Uterus (tissue), 3 donors: ENCODE measurements at regions not wholly inside any gene's neighbourhood (a gene's known extent, or its start where the extent isn't known, plus 50 kb on each side); places are given as distances from the start of the nearest gene placed in this dataset.

ENCODE experiments used
- DNase-seq, 2 donors: peaks; one replicate each; pipeline ENCODE4 v3.0.0-alpha.2; 2019 to 2020
- H3K27ac ChIP-seq, 2 donors: fragments of 200-600 bp; sonication (generic); 1 replicate in 1 of 2; 2 replicates in 1 of 2; pipeline ENCODE4 v1.5.1; 2016 to 2018
- H3K27me3 ChIP-seq, 2 donors: fragments of 200-600 bp; sonication (generic); one replicate each; pipeline ENCODE4 v1.5.1; 2018 to 2019; ENCODE audit warnings: control low read depth in 1 of 2
- H3K36me3 ChIP-seq, 2 donors: fragments of 200-600 bp; sonication (generic); one replicate each; pipeline ENCODE4 v1.5.1; 2019; ENCODE audit warnings: control low read depth in 1 of 2
- H3K4me1 ChIP-seq, 2 donors: fragments of 200-600 bp; sonication (generic); one replicate each; pipeline ENCODE4 v1.5.1; 2018 to 2019; ENCODE audit warnings: control low read depth in 1 of 2
- H3K4me3 ChIP-seq, 2 donors: fragments of 200-600 bp; sonication (generic); 1 replicate in 1 of 2; 2 replicates in 1 of 2; pipeline ENCODE4 v1.5.1; 2018 to 2019; ENCODE audit warnings: mild to moderate bottlenecking in 1 of 2
- H3K9me3 ChIP-seq, 2 donors: fragments of 200-600 bp; sonication (generic); one replicate each; pipeline ENCODE4 v1.5.1; 2019; ENCODE audit warnings: control low read depth in 1 of 2
- POLR2A ChIP-seq, 2 donors: fragments of 450-650 bp; IDR thresholded peaks; one replicate each; pipeline ENCODE4 v1.6.1; 2016; ENCODE audit warnings: antibody characterized with exemption in 2 of 2, mild to moderate bottlenecking in 1 of 2, moderate library complexity in 1 of 2
- intact Hi-C: fragments of 100-400 bp; cut with DNase I; formaldehyde crosslinking; loops from one replicate; pipeline ENCODE4 v1.15.1; 2023; ENCODE audit warnings: low total_unique reads
- TF ChIP-seq, protein P1 (sequence below), 4 experiments: fragments of 200-600 bp in 2 of 4; fragments of 450-650 bp in 2 of 4; sonication (generic) in 2 of 4; IDR thresholded peaks; one replicate each; pipeline ENCODE4 v1.5.1; 2016 to 2019; ENCODE audit warnings: antibody characterized with exemption in 4 of 4, mild to moderate bottlenecking in 2 of 4, moderate library complexity in 1 of 4
- donor health status: DM: yes; HTN: yes; CAD: no.

DNA sequence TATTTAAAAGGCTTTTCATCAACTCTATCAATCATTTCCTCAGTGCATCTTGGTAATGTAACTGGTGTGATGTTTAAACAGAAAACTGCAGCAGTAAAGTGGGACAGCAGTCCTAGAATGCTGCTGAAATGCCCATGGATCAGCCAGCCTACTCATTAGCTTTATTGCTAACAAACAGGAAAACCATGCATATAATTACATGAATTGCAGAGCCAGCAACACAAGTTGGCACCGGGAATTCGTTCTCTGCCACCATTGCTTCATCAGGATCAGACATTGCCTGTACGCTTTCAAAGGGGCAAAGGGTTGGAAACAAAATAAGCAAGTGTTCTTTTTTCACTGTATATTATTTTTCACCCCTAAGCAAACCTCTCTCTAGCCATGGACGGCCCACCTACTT is 276.2 kb upstream of the LRRC7 start:
- intact Hi-C loops, result no loop called here
- no peaks in the 10 kb centered on the region for H3K36me3 ChIP-seq
- H3K27ac ChIP-seq, result no peak overlapping the region
- TF ChIP-seq POLR2A (IDR thresholded peaks at IDR 0.05), result no peak
- TF ChIP-seq, protein P1, sequence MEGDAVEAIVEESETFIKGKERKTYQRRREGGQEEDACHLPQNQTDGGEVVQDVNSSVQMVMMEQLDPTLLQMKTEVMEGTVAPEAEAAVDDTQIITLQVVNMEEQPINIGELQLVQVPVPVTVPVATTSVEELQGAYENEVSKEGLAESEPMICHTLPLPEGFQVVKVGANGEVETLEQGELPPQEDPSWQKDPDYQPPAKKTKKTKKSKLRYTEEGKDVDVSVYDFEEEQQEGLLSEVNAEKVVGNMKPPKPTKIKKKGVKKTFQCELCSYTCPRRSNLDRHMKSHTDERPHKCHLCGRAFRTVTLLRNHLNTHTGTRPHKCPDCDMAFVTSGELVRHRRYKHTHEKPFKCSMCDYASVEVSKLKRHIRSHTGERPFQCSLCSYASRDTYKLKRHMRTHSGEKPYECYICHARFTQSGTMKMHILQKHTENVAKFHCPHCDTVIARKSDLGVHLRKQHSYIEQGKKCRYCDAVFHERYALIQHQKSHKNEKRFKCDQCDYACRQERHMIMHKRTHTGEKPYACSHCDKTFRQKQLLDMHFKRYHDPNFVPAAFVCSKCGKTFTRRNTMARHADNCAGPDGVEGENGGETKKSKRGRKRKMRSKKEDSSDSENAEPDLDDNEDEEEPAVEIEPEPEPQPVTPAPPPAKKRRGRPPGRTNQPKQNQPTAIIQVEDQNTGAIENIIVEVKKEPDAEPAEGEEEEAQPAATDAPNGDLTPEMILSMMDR (IDR thresholded peaks at IDR 0.05), result no peak
- no peak for DNase-seq
- H3K4me3 ChIP-seq, result no peak overlapping the region
- H3K4me1 ChIP-seq, result no peaks in the 10 kb centered on the region
- no peaks in the 10 kb centered on the region for H3K9me3 ChIP-seq
- H3K27me3 ChIP-seq, result no peaks in the 10 kb centered on the region

DNA sequence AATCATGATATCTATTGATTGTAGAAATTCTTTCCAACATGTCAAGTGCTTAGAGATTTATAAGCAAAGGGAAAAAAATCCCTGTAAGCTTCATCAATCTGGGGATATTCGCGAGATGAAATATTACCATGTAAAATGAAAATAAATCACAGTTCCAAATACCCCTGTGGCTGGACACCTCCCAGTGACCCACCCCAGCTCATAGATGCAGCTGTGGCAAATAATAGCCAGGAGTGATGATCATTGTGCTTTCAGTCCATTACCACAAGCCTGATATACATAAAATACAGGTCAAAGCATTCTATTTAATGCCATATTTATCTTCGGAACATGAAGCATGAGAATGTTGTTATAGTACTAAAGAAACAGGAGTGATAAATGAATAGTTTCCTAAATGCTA is 274.9 kb upstream of the LRRC7 start:
- Histone ChIP-seq H3K4me3 (no peak overlapping the region), H3K36me3 (no peaks in the 10 kb centered on the region), H3K4me1 (no peaks in the 10 kb centered on the region), H3K27ac (no peak overlapping the region), H3K27me3 (no peaks in the 10 kb centered on the region), H3K9me3 (no peaks in the 10 kb centered on the region)
- intact Hi-C loops, result no loop called here
- no peak for DNase-seq
- TF ChIP-seq, protein P1 (IDR thresholded peaks at IDR 0.05), result no peak
- TF ChIP-seq POLR2A (IDR thresholded peaks at IDR 0.05), result no peak

DNA sequence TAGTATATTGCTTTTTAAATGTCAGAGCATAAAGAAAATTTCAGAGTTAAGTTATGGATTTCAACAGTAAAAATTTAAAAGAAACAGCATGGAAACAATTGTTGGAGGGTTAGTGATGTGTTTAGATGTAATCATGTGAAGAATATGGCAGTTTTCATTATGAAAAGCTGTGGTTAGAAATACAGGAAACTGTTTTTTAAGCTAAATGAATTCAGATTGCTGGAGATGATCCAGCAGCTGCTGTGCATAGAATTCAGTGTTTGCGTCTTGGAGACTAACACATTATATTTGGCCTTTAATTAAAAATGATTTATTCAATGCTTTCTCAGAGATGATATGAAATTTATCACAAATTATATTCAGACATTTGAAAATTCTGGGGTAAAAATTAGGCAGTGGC is 273.6 kb upstream of the LRRC7 start:
- H3K4me1 ChIP-seq, result no peaks in the 10 kb centered on the region
- TF ChIP-seq, protein P1 (IDR thresholded peaks at IDR 0.05), result no peak
- TF ChIP-seq POLR2A (IDR thresholded peaks at IDR 0.05), result no peak
- no peaks in the 10 kb centered on the region for H3K36me3 ChIP-seq
- H3K27me3 ChIP-seq, result no peaks in the 10 kb centered on the region
- H3K27ac ChIP-seq, result no peak overlapping the region
- no peak for DNase-seq
- no peaks in the 10 kb centered on the region for H3K9me3 ChIP-seq
- intact Hi-C loops, result no loop called here
- no peak overlapping the region for H3K4me3 ChIP-seq

DNA sequence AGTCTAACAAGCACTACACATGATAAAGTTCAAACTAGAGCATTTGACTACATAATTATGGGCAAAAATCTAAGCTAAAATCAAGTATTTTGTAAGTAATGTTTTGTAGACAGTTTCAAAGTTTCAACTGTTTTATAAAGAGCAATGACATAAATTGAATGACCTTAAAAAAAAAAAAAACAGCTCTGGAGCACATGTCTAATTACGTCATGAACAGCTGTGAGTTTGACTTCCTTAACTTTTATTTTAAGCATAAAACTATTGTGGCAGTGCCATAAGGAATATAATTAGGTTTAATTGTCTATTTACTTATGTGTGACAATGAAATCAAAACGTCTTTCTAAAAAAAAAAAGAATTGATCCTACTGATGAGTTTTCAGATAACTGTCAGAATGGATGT is 272.5 kb upstream of the LRRC7 start:
- no peaks in the 10 kb centered on the region for H3K4me1 ChIP-seq
- no peak for DNase-seq
- no peaks in the 10 kb centered on the region for H3K36me3 ChIP-seq
- H3K9me3 ChIP-seq, result no peaks in the 10 kb centered on the region
- no peaks in the 10 kb centered on the region for H3K27me3 ChIP-seq
- H3K27ac ChIP-seq, result no peak overlapping the region
- intact Hi-C loops, result no loop called here
- H3K4me3 ChIP-seq, result no peak overlapping the region
- TF ChIP-seq POLR2A (IDR thresholded peaks at IDR 0.05), result no peak
- TF ChIP-seq, protein P1 (IDR thresholded peaks at IDR 0.05), result no peak

DNA sequence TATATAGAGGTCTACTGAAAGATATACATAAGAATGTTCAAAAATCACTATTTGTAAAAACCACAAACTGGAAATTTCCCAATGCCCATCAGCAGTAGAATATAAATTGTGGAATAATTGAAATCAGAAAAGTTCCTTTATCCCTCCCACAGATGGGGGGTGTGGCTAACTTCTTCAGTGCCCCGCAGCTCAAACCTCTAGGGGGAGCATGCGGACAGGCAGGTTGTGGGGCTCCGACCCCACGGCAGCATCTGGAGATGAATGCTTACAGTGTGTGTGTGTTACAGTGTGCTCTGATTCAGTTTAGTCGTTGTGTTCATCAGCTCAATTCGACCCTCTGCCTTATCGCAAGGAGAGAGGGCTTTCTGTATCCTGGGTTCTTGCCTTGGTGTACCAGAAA is 262.1 kb upstream of the LRRC7 start:
- Histone ChIP-seq H3K4me3 (no peak overlapping the region), H3K36me3 (no peaks in the 10 kb centered on the region), H3K9me3 (no peaks in the 10 kb centered on the region), H3K27me3 (no peaks in the 10 kb centered on the region), H3K27ac (no peak overlapping the region), H3K4me1 (no peaks in the 10 kb centered on the region)
- DNase-seq, result no peak
- intact Hi-C loops, result no loop called here
- TF ChIP-seq, protein P1 (IDR thresholded peaks at IDR 0.05), result no peak
- TF ChIP-seq POLR2A (IDR thresholded peaks at IDR 0.05), result no peak
